SJSA1 (cell line): ENCODE measurements at regions not wholly inside any gene's neighbourhood (a gene's known extent, or its start where the extent isn't known, plus 50 kb on each side); places are given as distances from the start of the nearest gene placed in this dataset.
A peak's percentile ranks its signal among the peaks of the same experiment; 100 is the strongest.

Source experiments
- DNase-seq, 2 experiments: peaks; one replicate each; pipeline ENCODE4 v3.0.0-alpha.2; 2015 to 2020; ENCODE audit warnings: low spot score in 2 of 2, low read depth in 1 of 2
- H3K27ac ChIP-seq: fragments of 250-450 bp; sonication (Bioruptor Pico); 2 replicates; pipeline ENCODE4 v1.5.1; 2020; ENCODE audit warnings: mild to moderate bottlenecking, moderate library complexity
- H3K27me3 ChIP-seq: fragments of 250-450 bp; sonication (Bioruptor Pico); replicated peaks from 2 replicates; pipeline ENCODE4 v1.5.1; 2020; ENCODE audit warnings: mild to moderate bottlenecking, moderate library complexity
- H3K36me3 ChIP-seq: fragments of 250-450 bp; sonication (Bioruptor Pico); 2 replicates; pipeline ENCODE4 v1.5.1; 2020; ENCODE audit warnings: mild to moderate bottlenecking
- H3K4me1 ChIP-seq: fragments of 250-450 bp; sonication (Bioruptor Pico); replicated peaks from 2 replicates; pipeline ENCODE4 v1.6.1; 2021; ENCODE audit warnings: mild to moderate bottlenecking
- H3K4me3 ChIP-seq: fragments of 250-450 bp; sonication (Bioruptor Pico); 2 replicates; pipeline ENCODE4 v1.5.1; 2020; ENCODE audit warnings: mild to moderate bottlenecking
- H3K9me3 ChIP-seq: fragments of 250-450 bp; sonication (Bioruptor Pico); replicated peaks from 2 replicates; pipeline ENCODE4 v1.5.1; 2020; ENCODE audit warnings: mild to moderate bottlenecking

GRCh38 chr10:78551184-78552005, 517.4 kb upstream of the ZMIZ1 start:
- Histone ChIP-seq H3K4me1 (peaks cover 19% of the 10 kb centered on the region), H3K27me3 (no peaks in the 10 kb centered on the region), H3K27ac (no peak overlapping the region), H3K36me3 (no peaks in the 10 kb centered on the region), H3K9me3 (no peaks in the 10 kb centered on the region), H3K4me3 (no peak overlapping the region)
- peak; percentile 68 to 81 for DNase-seq

GRCh38 chr10:78552261-78552811, 516.4 kb upstream of the ZMIZ1 start:
- H3K36me3 ChIP-seq: no peaks in the 10 kb centered on the region
- H3K27ac ChIP-seq: no peak overlapping the region
- DNase-seq: no peak
- H3K4me1 ChIP-seq: peaks cover 19% of the 10 kb centered on the region
- H3K27me3 ChIP-seq: no peaks in the 10 kb centered on the region
- H3K4me3 ChIP-seq: no peak overlapping the region
- H3K9me3 ChIP-seq: no peaks in the 10 kb centered on the region

DNA sequence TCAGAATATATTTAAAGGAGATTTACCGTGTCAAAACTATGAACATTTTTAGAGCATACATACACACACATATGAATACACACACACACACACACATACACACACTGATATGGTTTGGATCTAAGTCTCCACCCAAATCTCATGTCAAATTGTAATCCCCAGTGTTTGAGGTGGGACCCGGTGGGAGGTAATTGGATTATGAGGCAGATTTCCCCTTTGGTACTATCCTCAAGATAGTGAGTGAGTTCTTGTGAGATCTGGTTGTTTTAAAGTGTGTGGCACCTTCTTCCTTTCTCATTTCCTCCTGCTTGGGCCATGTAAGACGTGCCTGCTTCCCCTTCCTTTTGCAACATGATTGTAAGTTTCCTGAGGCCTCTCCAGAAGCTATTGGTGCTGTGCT, 515.0 kb upstream of the ZMIZ1 start:
- Histone ChIP-seq H3K4me3 (no peak overlapping the region), H3K27me3 (no peaks in the 10 kb centered on the region), H3K4me1 (peaks cover 19% of the 10 kb centered on the region)

GRCh38 chr10:78555128-78555527, 513.6 kb upstream of the ZMIZ1 start:
- no peak overlapping the region for H3K27ac ChIP-seq
- no peaks in the 10 kb centered on the region for H3K36me3 ChIP-seq
- H3K4me3 ChIP-seq: no peak overlapping the region
- H3K27me3 ChIP-seq: no peaks in the 10 kb centered on the region
- DNase-seq: no peak
- H3K4me1 ChIP-seq: peaks cover 19% of the 10 kb centered on the region
- no peaks in the 10 kb centered on the region for H3K9me3 ChIP-seq

More for the DNA sequence above, 515.0 kb upstream of the ZMIZ1 start:
- no peaks in the 10 kb centered on the region for H3K9me3 ChIP-seq
- no peak overlapping the region for H3K27ac ChIP-seq
- DNase-seq: no peak
- H3K36me3 ChIP-seq: no peaks in the 10 kb centered on the region

DNA sequence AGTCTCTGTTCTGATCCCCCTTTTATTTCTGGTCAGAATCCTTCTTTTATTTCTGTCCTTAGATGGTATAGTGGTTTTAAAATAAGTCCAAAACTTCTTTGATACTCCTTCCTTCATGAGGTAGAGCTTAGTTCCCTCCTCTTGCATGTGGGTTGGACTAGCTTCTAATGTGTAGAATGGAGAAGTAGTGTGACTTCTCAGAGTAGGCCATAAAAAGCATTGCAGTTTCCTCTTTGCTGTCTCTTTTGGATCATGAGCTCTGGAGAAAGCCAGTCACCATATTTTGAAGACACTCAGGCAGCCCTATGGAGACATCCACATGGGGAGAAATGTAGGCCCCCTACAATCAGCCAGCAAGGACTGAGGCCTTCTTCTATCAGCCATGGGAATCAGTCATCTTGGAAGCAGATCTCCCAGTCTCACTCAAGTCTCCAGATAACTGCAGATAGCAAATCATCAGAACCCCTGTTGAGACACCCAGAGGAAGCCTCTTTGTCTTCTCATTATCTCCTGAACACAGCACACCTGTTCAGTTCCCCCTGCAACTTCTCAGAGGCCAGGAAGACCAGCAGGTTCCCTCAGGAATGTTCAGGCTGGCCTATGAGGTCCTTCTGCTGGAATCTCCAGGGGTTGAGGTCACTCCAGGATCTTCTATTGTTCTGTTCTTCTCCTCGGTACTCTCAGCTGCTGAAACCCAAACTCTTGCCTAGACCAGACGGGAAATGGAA, 511.9 kb upstream of the ZMIZ1 start:
- Histone ChIP-seq H3K4me1 (peaks cover 6% of the 10 kb centered on the region), H3K36me3 (no peaks in the 10 kb centered on the region), H3K27me3 (no peaks in the 10 kb centered on the region), H3K27ac (no peak overlapping the region), H3K9me3 (no peaks in the 10 kb centered on the region), H3K4me3 (no peak overlapping the region)
- no peak for DNase-seq

- no peak for DNase-seq
- H3K36me3 ChIP-seq: no peaks in the 10 kb centered on the region
- no peak overlapping the region for H3K27ac ChIP-seq
- H3K9me3 ChIP-seq: no peaks in the 10 kb centered on the region
- H3K4me3 ChIP-seq: no peak overlapping the region
- peaks cover 8% of the 10 kb centered on the region for H3K4me1 ChIP-seq
- no peaks in the 10 kb centered on the region for H3K27me3 ChIP-seq
Observed at GRCh38 chr10:78557433-78557925, 511.3 kb upstream of the ZMIZ1 start.

DNA sequence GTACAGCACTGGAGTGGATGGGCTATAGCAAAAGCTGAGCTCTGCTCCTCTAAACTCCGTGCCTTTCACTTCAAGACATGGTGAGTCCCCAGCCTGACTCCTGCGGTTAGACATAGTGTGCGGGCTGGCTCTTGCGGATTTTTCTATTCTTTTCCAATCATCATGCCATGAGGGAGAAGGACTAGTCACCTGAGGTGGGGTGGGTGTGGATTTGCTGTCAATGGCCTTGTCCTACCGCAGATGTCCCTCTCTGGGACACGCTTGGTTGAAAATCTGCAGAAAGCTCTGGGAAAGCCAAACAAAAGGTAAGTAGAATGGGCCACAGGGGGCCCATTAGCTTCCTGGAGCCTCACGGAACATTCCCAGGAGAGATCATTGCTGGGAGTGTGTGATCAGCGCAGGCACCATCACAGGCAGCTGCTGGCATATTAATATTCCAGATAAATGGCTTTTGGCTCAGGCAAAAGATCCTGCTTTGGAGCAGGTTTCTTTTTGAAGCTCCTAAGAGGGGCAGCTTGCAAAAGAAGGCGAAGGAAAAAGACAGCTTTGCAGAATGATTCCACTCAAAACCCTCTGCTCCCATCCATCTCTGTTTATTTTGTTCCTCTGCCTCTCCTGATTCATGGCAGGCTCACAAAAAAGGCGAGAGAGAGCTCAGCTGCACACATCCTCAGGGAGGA, 509.0 kb upstream of the ZMIZ1 start:
- Histone ChIP-seq H3K27ac (no peak overlapping the region), H3K9me3 (no peaks in the 10 kb centered on the region), H3K4me3 (no peak overlapping the region), H3K4me1 (peaks cover 10% of the 10 kb centered on the region), H3K36me3 (no peaks in the 10 kb centered on the region), H3K27me3 (no peaks in the 10 kb centered on the region)
- no peak for DNase-seq

DNA sequence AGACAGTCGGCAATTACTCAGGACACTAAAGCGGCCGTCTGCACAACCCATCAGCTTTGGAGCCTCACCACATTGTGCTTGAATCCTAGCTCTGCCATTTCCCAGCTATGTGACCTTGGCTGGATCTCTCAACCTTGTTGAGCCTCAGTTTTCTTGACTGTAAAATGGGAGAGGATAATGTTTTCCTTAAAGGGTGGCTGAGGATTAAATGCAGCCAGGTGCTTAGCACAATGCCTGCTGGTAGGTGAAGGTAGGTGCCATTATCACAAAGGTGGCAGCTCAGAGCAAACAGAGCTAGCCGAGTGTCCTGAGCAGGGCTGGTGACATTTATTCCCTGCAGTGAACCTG, 508.5 kb upstream of the ZMIZ1 start:
- Histone ChIP-seq H3K4me3 (no peak overlapping the region), H3K4me1 (peaks cover 10% of the 10 kb centered on the region), H3K27ac (no peak overlapping the region), H3K27me3 (no peaks in the 10 kb centered on the region), H3K9me3 (no peaks in the 10 kb centered on the region), H3K36me3 (no peaks in the 10 kb centered on the region)
- DNase-seq: no peak

- no peak for DNase-seq
- no peaks in the 10 kb centered on the region for H3K27me3 ChIP-seq
- peaks cover 28% of the 10 kb centered on the region for H3K4me1 ChIP-seq
- no peak overlapping the region for H3K4me3 ChIP-seq
- H3K36me3 ChIP-seq: no peaks in the 10 kb centered on the region
- no peak overlapping the region for H3K27ac ChIP-seq
- no peaks in the 10 kb centered on the region for H3K9me3 ChIP-seq
Observed at GRCh38 chr10:78563314-78563713, 505.5 kb upstream of the ZMIZ1 start.

DNA sequence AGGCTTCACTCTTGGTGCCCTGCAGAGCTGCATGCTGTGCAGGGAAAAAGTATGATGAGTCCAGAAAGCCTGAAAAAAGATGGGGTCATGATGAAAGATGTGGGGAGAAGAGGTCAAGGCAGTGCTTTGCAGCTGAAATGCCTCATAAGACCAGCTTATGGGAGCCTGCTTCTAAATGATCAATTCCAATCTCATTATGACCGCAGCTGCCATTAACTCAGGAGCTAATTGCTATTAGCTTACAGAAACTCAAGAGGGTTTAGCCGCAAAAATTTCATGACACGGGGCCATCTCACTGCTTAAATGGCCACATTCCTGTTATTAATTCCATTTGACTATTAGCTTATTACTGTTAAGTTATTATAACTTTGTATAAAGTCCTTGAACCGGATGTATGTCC, 502.9 kb upstream of the ZMIZ1 start:
- Histone ChIP-seq H3K27ac (peak overlapping the region; percentile 55), H3K27me3 (no peaks in the 10 kb centered on the region), H3K4me1 (peaks cover 28% of the 10 kb centered on the region)

GRCh38 chr10:78566284-78567111, 502.3 kb upstream of the ZMIZ1 start:
- DNase-seq: peak in 1 of 2 experiments; percentile 75
- Histone ChIP-seq H3K27ac (peak overlapping the region; percentile 55), H3K9me3 (no peaks in the 10 kb centered on the region), H3K4me3 (no peak overlapping the region), H3K4me1 (peaks cover 28% of the 10 kb centered on the region), H3K36me3 (no peaks in the 10 kb centered on the region), H3K27me3 (no peaks in the 10 kb centered on the region)

More for the DNA sequence above, 502.9 kb upstream of the ZMIZ1 start:
- Histone ChIP-seq H3K36me3 (no peaks in the 10 kb centered on the region), H3K9me3 (no peaks in the 10 kb centered on the region), H3K4me3 (no peak overlapping the region)
- DNase-seq: no peak

- no peak overlapping the region for H3K4me3 ChIP-seq
- no peak overlapping the region for H3K27ac ChIP-seq
- H3K9me3 ChIP-seq: no peaks in the 10 kb centered on the region
- no peaks in the 10 kb centered on the region for H3K36me3 ChIP-seq
- no peak for DNase-seq
- no peaks in the 10 kb centered on the region for H3K27me3 ChIP-seq
- H3K4me1 ChIP-seq: peaks cover 19% of the 10 kb centered on the region
Observed at GRCh38 chr10:78567680-78568455, 500.9 kb upstream of the ZMIZ1 start.
